ENCODE measurements at regions not wholly inside any gene's neighbourhood (a gene's known extent, or its start where the extent isn't known, plus 50 kb on each side); places are given as distances from the start of the nearest gene placed in this dataset.

DNA sequence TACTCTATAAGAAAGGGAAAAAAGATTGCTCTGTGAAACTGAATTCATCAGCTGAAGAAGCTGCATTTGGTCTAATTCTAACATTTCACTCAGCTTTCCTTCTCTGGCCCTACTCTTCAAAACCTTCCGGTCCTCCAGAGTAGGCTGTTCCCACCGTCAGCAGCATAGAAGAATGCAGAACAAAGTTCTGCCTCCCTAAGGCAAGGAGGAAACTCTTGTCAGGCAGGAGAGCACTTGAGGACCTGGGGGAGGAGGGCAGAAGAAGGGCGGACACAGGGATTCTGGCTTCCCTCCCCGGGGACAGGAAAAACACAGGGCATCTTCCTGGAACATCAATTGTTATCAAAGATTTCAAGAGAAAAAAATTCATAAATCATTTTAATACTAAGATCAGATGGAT is 69.2 kb upstream of the SHB start:
- no peak for TF ChIP-seq POLR2A (IDR thresholded peaks at IDR 0.05)
- TF ChIP-seq, protein P1, sequence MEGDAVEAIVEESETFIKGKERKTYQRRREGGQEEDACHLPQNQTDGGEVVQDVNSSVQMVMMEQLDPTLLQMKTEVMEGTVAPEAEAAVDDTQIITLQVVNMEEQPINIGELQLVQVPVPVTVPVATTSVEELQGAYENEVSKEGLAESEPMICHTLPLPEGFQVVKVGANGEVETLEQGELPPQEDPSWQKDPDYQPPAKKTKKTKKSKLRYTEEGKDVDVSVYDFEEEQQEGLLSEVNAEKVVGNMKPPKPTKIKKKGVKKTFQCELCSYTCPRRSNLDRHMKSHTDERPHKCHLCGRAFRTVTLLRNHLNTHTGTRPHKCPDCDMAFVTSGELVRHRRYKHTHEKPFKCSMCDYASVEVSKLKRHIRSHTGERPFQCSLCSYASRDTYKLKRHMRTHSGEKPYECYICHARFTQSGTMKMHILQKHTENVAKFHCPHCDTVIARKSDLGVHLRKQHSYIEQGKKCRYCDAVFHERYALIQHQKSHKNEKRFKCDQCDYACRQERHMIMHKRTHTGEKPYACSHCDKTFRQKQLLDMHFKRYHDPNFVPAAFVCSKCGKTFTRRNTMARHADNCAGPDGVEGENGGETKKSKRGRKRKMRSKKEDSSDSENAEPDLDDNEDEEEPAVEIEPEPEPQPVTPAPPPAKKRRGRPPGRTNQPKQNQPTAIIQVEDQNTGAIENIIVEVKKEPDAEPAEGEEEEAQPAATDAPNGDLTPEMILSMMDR (IDR thresholded peaks at IDR 0.05) = no peak

All from right lobe of liver (tissue), 4 donors.